Thyroid gland (tissue), 4 donors: ENCODE measurements at regions not wholly inside any gene's neighbourhood (a gene's known extent, or its start where the extent isn't known, plus 50 kb on each side); places are given as distances from the start of the nearest gene placed in this dataset.

ENCODE experiments used
- POLR2A ChIP-seq, 2 donors: fragments of 450-650 bp; IDR thresholded peaks; one replicate each; pipeline ENCODE4 v1.6.1; 2017; ENCODE audit warnings: antibody characterized with exemption in 2 of 2, mild to moderate bottlenecking in 2 of 2, moderate library complexity in 1 of 2
- TF ChIP-seq, protein P1 (sequence below), 6 experiments: fragments of 200-600 bp in 3 of 6; fragments of 450-650 bp in 3 of 6; sonication (generic) in 3 of 6; IDR thresholded peaks; one replicate each; pipeline ENCODE4 v1.5.1; 2016 to 2019; ENCODE audit warnings: antibody characterized with exemption in 6 of 6, mild to moderate bottlenecking in 2 of 6, inconsistent platforms in 1 of 6, moderate library complexity in 1 of 6

DNA sequence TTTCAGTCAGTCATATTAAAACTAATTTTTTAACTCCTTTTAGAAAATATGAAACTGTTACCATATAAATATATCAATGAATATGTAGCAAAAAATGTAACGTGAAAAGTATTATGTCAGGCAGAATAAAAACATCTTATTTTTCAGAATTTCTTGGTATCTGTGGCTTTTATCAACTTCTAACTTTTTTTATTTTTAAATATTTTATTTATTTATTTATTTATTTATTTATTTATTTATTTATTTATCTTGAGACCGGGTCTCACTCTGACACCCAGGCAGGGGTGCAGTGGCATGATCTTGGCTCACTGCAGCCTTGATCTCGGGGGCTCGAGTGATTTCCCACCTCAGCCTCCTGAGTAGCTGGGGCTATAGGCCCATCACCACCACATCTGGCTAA lies 87.6 kb downstream of the C21orf91 start:
- TF ChIP-seq, protein P1, sequence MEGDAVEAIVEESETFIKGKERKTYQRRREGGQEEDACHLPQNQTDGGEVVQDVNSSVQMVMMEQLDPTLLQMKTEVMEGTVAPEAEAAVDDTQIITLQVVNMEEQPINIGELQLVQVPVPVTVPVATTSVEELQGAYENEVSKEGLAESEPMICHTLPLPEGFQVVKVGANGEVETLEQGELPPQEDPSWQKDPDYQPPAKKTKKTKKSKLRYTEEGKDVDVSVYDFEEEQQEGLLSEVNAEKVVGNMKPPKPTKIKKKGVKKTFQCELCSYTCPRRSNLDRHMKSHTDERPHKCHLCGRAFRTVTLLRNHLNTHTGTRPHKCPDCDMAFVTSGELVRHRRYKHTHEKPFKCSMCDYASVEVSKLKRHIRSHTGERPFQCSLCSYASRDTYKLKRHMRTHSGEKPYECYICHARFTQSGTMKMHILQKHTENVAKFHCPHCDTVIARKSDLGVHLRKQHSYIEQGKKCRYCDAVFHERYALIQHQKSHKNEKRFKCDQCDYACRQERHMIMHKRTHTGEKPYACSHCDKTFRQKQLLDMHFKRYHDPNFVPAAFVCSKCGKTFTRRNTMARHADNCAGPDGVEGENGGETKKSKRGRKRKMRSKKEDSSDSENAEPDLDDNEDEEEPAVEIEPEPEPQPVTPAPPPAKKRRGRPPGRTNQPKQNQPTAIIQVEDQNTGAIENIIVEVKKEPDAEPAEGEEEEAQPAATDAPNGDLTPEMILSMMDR (IDR thresholded peaks at IDR 0.05): no peak
- no peak for TF ChIP-seq POLR2A (IDR thresholded peaks at IDR 0.05)
